Adrenal gland (tissue), 9 donors: ENCODE measurements at regions not wholly inside any gene's neighbourhood (a gene's known extent, or its start where the extent isn't known, plus 50 kb on each side); places are given as distances from the start of the nearest gene placed in this dataset.

Experiments used
- DNase-seq, 7 donors: peaks; one replicate each; pipeline ENCODE4 v3.0.0-alpha.2; 2019 to 2020
- H3K27ac ChIP-seq, 5 donors: fragments of 200-600 bp; sonication (generic) in 4 of 5; 1 replicate in 3 of 5; 2 replicates in 2 of 5; pipeline versions ENCODE4 v1.5.1 to v1.8.0; 2016 to 2020; ENCODE audit warnings: mild to moderate bottlenecking in 1 of 5
- H3K27me3 ChIP-seq: fragments of 200-600 bp; 2 replicates; pipeline ENCODE4 v1.8.0; 2021
- H3K36me3 ChIP-seq, 2 donors: fragments of 200-600 bp; replicated peaks in 1 of 2; 1 replicate in 1 of 2; 2 replicates in 1 of 2; pipeline versions ENCODE4 v1.5.1 to v1.8.0; 2018 to 2022
- H3K4me1 ChIP-seq, 2 donors: fragments of 200-600 bp; replicated peaks in 1 of 2; 1 replicate in 1 of 2; 2 replicates in 1 of 2; pipeline versions ENCODE4 v1.5.1 to v1.8.0; 2018 to 2021
- H3K4me3 ChIP-seq, 4 donors: fragments of 200-600 bp; sonication (generic) in 3 of 4; one replicate each; pipeline ENCODE4 v1.5.1; 2016 to 2018
- H3K9me3 ChIP-seq, 3 donors: fragments of 200-600 bp; sonication (generic) in 1 of 3; replicated peaks in 1 of 3; 1 replicate in 2 of 3; 2 replicates in 1 of 3; pipeline versions ENCODE4 v1.5.1 to v1.8.0; 2016 to 2021
- CTCF ChIP-seq, 6 experiments: fragments of 450-650 bp in 4 of 6; fragments of 200-600 bp in 2 of 6; sonication (generic) in 1 of 6; IDR thresholded peaks; 1 replicate in 5 of 6; 2 replicates in 1 of 6; pipeline versions ENCODE4 v1.5.1 to v1.8.0; 2016 to 2021; ENCODE audit warnings: antibody characterized with exemption in 6 of 6, mild to moderate bottlenecking in 2 of 6, moderate library complexity in 1 of 6
- POLR2A ChIP-seq, 2 donors: fragments of 450-650 bp; IDR thresholded peaks; one replicate each; pipeline ENCODE4 v1.6.1; 2017; ENCODE audit warnings: antibody characterized with exemption in 2 of 2, mild to moderate bottlenecking in 2 of 2, moderate library complexity in 1 of 2
- WGBS, 4 donors: extraction: QIAGEN DNeasy Blood & Tissue Kit in 2 of 4; methylation state at CpG; one replicate each; pipeline versions ENCODE4 v1.1.5 to v1.1.7; 2013 to 2017; 5-methylcytosine and 5-hydroxymethylcytosine counted together
- intact Hi-C, 2 donors: fragments of 100-400 bp; cut with DNase I; formaldehyde crosslinking; loops; one replicate each; pipeline versions ENCODE4 v1.14.1 to v1.15.0; 2022 to 2023
- donor health status: healthy with polysubstance abuse.
- donor health status: Bipolar disorder and iron deficiency.
- donor health status: DM: yes; HTN: yes; CAD: no.
- donor health status: DM: no; HTN: no; CAD: no.
- donor health status: DM: no; HTN: no; CAD: no.

- 83 to 91% (median 87%) methylated on average over 8 of the region's 8 CpGs for WGBS, 4 donors
- Histone ChIP-seq H3K27ac (no peak overlapping the region), H3K9me3 (no peaks in the 10 kb centered on the region), H3K4me3 (no peak overlapping the region), H3K4me1 (peaks cover 0 to 6% of the 10 kb centered on the region in 2 donors), H3K27me3 (no peaks in the 10 kb centered on the region), H3K36me3 (no peaks in the 10 kb centered on the region)
- intact Hi-C loops: no loop called here
- TF ChIP-seq POLR2A (IDR thresholded peaks at IDR 0.05): no peak
- TF ChIP-seq CTCF (IDR thresholded peaks at IDR 0.05): no peak
- DNase-seq: no peak
Measured at GRCh38 chr21:22438428-22439086, 1440.3 kb downstream of the NCAM2 start.

GRCh38 chr21:22444990-22445389, 1446.8 kb downstream of the NCAM2 start:
- no peaks in the 10 kb centered on the region for H3K4me1 ChIP-seq
- 65 to 72% (median 67%) methylated on average over 5 of the region's 5 CpGs for WGBS, 4 donors
- no peaks in the 10 kb centered on the region for H3K27me3 ChIP-seq
- no peak overlapping the region for H3K4me3 ChIP-seq
- intact Hi-C loops: no loop called here
- DNase-seq: no peak
- no peaks in the 10 kb centered on the region for H3K9me3 ChIP-seq
- no peak for TF ChIP-seq POLR2A (IDR thresholded peaks at IDR 0.05)
- no peak for TF ChIP-seq CTCF (IDR thresholded peaks at IDR 0.05)
- no peak overlapping the region for H3K27ac ChIP-seq
- no peaks in the 10 kb centered on the region for H3K36me3 ChIP-seq

GRCh38 chr21:22450507-22450906, 1452.3 kb downstream of the NCAM2 start:
- no peaks in the 10 kb centered on the region for H3K4me1 ChIP-seq
- intact Hi-C loops: no loop called here
- H3K27me3 ChIP-seq: no peaks in the 10 kb centered on the region
- WGBS, 4 donors: 62 to 79% (median 74%) methylated on average over 1 of the region's 1 CpG
- no peaks in the 10 kb centered on the region for H3K9me3 ChIP-seq
- H3K36me3 ChIP-seq: no peaks in the 10 kb centered on the region
- DNase-seq: no peak
- no peak overlapping the region for H3K27ac ChIP-seq
- TF ChIP-seq POLR2A (IDR thresholded peaks at IDR 0.05) (no peak), CTCF (IDR thresholded peaks at IDR 0.05) (no peak)
- H3K4me3 ChIP-seq: no peak overlapping the region

- no peak overlapping the region for H3K27ac ChIP-seq
- no peak for DNase-seq
- no peak overlapping the region for H3K4me3 ChIP-seq
- 48 to 66% (median 61%) methylated on average over 2 of the region's 2 CpGs for WGBS, 4 donors
- H3K27me3 ChIP-seq: no peaks in the 10 kb centered on the region
- no peaks in the 10 kb centered on the region for H3K9me3 ChIP-seq
- H3K36me3 ChIP-seq: no peaks in the 10 kb centered on the region
- intact Hi-C loops: no loop called here
- TF ChIP-seq POLR2A (IDR thresholded peaks at IDR 0.05): no peak
- no peak for TF ChIP-seq CTCF (IDR thresholded peaks at IDR 0.05)
- H3K4me1 ChIP-seq: no peaks in the 10 kb centered on the region
Measured at GRCh38 chr21:22456241-22456640, 1458.0 kb downstream of the NCAM2 start.
